K562 (cell line): ENCODE measurements at regions not wholly inside any gene's neighbourhood (a gene's known extent, or its start where the extent isn't known, plus 50 kb on each side); places are given as distances from the start of the nearest gene placed in this dataset.

Experiments used
- ATAC-seq: fragments of 200-7000 bp; cut with Tn5 transposase; 3 replicates; pipeline ENCODE4 v1.9.1; 2020; ENCODE audit warnings: moderate library complexity
- BruUV-seq: library from RNA; stranded (reverse); fragments of 400-500 nt; replicated peaks from 2 replicates; lab custom pipeline; 2021; lab: Mats Ljungman, UMichigan
- CTCF ChIA-PET: fragments of 300-600 bp; formaldehyde crosslinking; extraction: SDS; loops from one replicate; lab custom pipeline; 2021; ENCODE audit warnings: low intra/inter-chr PET ratio; lab: Yijun Ruan, JAX
- POLR2A ChIA-PET: fragments of 300-600, 350-650 bp; sonication (Branson Sonifier 250); formaldehyde crosslinking; extraction: SDS; loops from one replicate; lab custom pipeline; 2021; ENCODE audit warnings: antibody characterized with exemption, inconsistent platforms; lab: Yijun Ruan, JAX
- DNase-seq, 4 experiments: peaks; one replicate each; pipeline versions ENCODE4 v3.0.0 to v3.0.0-alpha.2; 2011 to 2018; ENCODE audit warnings: low spot score in 3 of 4, mixed read lengths in 3 of 4; ENCODE audit errors: extremely low read depth in 1 of 4
- FAIRE-seq: peaks from 2 replicates; lab custom pipeline; 2011; peaks lifted over from hg19 to GRCh38; lab: Jason Lieb, UNC
- H2AFZ ChIP-seq: 2 replicates; pipeline ENCODE4 v1.6.0; 2011; ENCODE audit warnings: low read depth, low read length, control low read depth, inconsistent platforms
- H3K27ac ChIP-seq: fragments of 200-600 bp; 3 replicates; pipeline ENCODE4 v1.8.0; 2011; ENCODE audit warnings: low read depth, mild to moderate bottlenecking, control low read depth, inconsistent platforms, low read length, moderate library complexity, mixed read lengths; ENCODE audit errors: extremely low read depth
- H3K27me3 ChIP-seq, 2 experiments: fragments of 300-600 bp in 1 of 2; 2 replicates in 1 of 2; 3 replicates in 1 of 2; pipeline versions ENCODE4 v1.6.0 to v1.8.0; 2011; ENCODE audit warnings: inconsistent platforms in 2 of 2, low read length in 2 of 2, mild to moderate bottlenecking in 1 of 2, mixed read lengths in 1 of 2, moderate library complexity in 1 of 2; ENCODE audit not compliant: control insufficient read depth in 2 of 2, insufficient read depth in 2 of 2
- H3K36me3 ChIP-seq: fragments of 300-600 bp; 3 replicates; pipeline ENCODE4 v1.8.0; 2011; ENCODE audit warnings: mild to moderate bottlenecking, low read length, inconsistent platforms; ENCODE audit not compliant: control insufficient read depth, insufficient read depth
- H3K4me1 ChIP-seq, 2 experiments: fragments of 200-600 bp in 1 of 2; replicated peaks in 1 of 2; 2 replicates in 1 of 2; 3 replicates in 1 of 2; pipeline versions ENCODE4 v1.5.1 to v1.8.0; 2011; ENCODE audit warnings: inconsistent platforms in 2 of 2, low read length in 2 of 2, mild to moderate bottlenecking in 1 of 2, mixed read lengths in 1 of 2, moderate library complexity in 1 of 2; ENCODE audit not compliant: control insufficient read depth in 2 of 2, insufficient read depth in 2 of 2
- H3K4me2 ChIP-seq: 2 replicates; pipeline ENCODE4 v1.6.1; 2011; ENCODE audit warnings: low read length, control low read depth, inconsistent platforms, mixed read lengths; ENCODE audit not compliant: insufficient read depth
- H3K4me3 ChIP-seq: fragments of 200-600 bp; sonication (generic), shearing (Covaris generic); 2 replicates; pipeline ENCODE4 v1.5.1; 2016; ENCODE audit warnings: control low read depth, inconsistent platforms
- H3K79me2 ChIP-seq: fragments of 200-600 bp; 3 replicates; pipeline ENCODE4 v1.8.0; 2011; ENCODE audit warnings: low read length, inconsistent platforms; ENCODE audit not compliant: control insufficient read depth, insufficient read depth
- H3K9ac ChIP-seq, 2 experiments: 2 replicates each; pipeline versions ENCODE4 v1.6.0 to v1.6.1; 2011; ENCODE audit warnings: low read depth in 2 of 2, low read length in 2 of 2, control low read depth in 1 of 2, inconsistent platforms in 1 of 2, mild to moderate bottlenecking in 1 of 2, mixed read lengths in 1 of 2; ENCODE audit not compliant: insufficient read depth in 1 of 2
- H3K9me1 ChIP-seq: one replicate; pipeline ENCODE4 v1.6.0; 2011; ENCODE audit warnings: inconsistent platforms, mild to moderate bottlenecking, low read length, moderate library complexity; ENCODE audit not compliant: control insufficient read depth, insufficient read depth
- H3K9me3 ChIP-seq: replicated peaks from 2 replicates; pipeline ENCODE4 v1.5.1; 2011; ENCODE audit warnings: low read depth, low read length, inconsistent platforms; ENCODE audit not compliant: control insufficient read depth, insufficient read depth
- H4K20me1 ChIP-seq: replicated peaks from 2 replicates; pipeline ENCODE4 v1.6.1; 2011; ENCODE audit warnings: low read length, inconsistent platforms, mixed read lengths; ENCODE audit not compliant: control insufficient read depth, insufficient read depth
- PML ChIP-seq: IDR thresholded peaks from 2 replicates; pipeline ENCODE4 v1.6.1; 2012; ENCODE audit warnings: low read length, inconsistent platforms
- SETDB1 ChIP-seq: IDR thresholded peaks from one replicate; pipeline ENCODE4 v1.6.1; 2012; ENCODE audit warnings: low read length, control low read depth, inconsistent platforms
- WGBS: fragments of 100-300 bp; shearing (Covaris generic); methylation state at CpG from one replicate; pipeline ENCODE4 v1.1.6; 2016; ENCODE audit warnings: low coverage, mixed read lengths; ENCODE audit not compliant: insufficient coverage; ENCODE audit errors: missing lambda C conversion rate; 5-methylcytosine and 5-hydroxymethylcytosine counted together
- in situ Hi-C: fragments of 300-500 bp; cut with MboI; formaldehyde crosslinking; loops from 4 replicates; pipeline ENCODE4 v1.15.0; 2018; ENCODE audit warnings: inconsistent platforms, mixed read lengths
- intact Hi-C: fragments of 100-400 bp; cut with micrococcal nuclease; formaldehyde crosslinking; loops from 2 replicates; pipeline ENCODE4 v1.14.2; 2022
- TF ChIP-seq, protein P1 (sequence below): sonication (generic); formaldehyde crosslinking; IDR thresholded peaks from 2 replicates; pipeline ENCODE4 v1.8.0; 2022; ENCODE audit warnings: mild to moderate bottlenecking, missing genetic modification reagents
- TF ChIP-seq, protein P2 (sequence below): sonication (generic); formaldehyde crosslinking; IDR thresholded peaks from 2 replicates; pipeline ENCODE4 v1.8.1; 2023; ENCODE audit warnings: missing genetic modification reagents, mild to moderate bottlenecking, borderline replicate concordance

DNA sequence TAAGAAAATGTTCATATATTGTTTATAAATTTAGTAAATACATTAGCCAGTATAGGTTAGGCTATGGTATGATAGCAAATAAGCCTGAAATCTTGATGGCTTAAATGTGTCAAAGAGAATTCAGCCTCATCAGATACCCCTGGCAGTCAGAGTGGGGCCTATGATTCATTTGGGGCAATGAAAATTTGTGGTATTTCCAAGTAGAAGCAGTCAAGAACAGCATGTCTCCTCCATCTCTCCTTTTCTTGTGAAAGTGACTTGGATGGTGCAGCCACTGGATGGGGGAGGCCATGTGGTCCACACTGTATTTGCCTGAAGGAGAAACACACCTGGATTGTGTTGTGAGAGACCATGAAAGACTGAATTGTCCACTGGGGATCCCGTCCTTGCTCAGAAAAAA, 82.7 kb downstream of the DLEU7 start:
- H3K4me1 ChIP-seq = no peaks in the 10 kb centered on the region
- POLR2A ChIA-PET = no interaction called here
- no peaks in the 10 kb centered on the region for H3K9me3 ChIP-seq
- no peaks in the 10 kb centered on the region for H3K36me3 ChIP-seq
- no peak overlapping the region for H2AFZ ChIP-seq
- H4K20me1 ChIP-seq = no peaks in the 10 kb centered on the region
- H3K27me3 ChIP-seq = peaks cover 2 to 9% of the 10 kb centered on the region in 2 experiments; a peak in 4 of 5 replicates
- ATAC-seq = no peak
- no TSS peak for BruUV-seq
- no peak overlapping the region for H3K4me2 ChIP-seq
- H3K79me2 ChIP-seq = no peaks in the 10 kb centered on the region
- H3K9me1 ChIP-seq = no peaks in the 10 kb centered on the region
- TF ChIP-seq, protein P1, sequence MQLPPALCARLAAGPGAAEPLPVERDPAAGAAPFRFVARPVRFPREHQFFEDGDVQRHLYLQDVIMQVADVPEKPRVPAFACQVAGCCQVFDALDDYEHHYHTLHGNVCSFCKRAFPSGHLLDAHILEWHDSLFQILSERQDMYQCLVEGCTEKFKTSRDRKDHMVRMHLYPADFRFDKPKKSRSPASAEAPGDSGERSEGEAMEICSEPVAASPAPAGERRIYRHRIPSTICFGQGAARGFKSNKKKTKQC (CRISPR knock-in tag) = no peak
- TF ChIP-seq SETDB1 (no peak), PML (no peak)
- TF ChIP-seq, protein P2, sequence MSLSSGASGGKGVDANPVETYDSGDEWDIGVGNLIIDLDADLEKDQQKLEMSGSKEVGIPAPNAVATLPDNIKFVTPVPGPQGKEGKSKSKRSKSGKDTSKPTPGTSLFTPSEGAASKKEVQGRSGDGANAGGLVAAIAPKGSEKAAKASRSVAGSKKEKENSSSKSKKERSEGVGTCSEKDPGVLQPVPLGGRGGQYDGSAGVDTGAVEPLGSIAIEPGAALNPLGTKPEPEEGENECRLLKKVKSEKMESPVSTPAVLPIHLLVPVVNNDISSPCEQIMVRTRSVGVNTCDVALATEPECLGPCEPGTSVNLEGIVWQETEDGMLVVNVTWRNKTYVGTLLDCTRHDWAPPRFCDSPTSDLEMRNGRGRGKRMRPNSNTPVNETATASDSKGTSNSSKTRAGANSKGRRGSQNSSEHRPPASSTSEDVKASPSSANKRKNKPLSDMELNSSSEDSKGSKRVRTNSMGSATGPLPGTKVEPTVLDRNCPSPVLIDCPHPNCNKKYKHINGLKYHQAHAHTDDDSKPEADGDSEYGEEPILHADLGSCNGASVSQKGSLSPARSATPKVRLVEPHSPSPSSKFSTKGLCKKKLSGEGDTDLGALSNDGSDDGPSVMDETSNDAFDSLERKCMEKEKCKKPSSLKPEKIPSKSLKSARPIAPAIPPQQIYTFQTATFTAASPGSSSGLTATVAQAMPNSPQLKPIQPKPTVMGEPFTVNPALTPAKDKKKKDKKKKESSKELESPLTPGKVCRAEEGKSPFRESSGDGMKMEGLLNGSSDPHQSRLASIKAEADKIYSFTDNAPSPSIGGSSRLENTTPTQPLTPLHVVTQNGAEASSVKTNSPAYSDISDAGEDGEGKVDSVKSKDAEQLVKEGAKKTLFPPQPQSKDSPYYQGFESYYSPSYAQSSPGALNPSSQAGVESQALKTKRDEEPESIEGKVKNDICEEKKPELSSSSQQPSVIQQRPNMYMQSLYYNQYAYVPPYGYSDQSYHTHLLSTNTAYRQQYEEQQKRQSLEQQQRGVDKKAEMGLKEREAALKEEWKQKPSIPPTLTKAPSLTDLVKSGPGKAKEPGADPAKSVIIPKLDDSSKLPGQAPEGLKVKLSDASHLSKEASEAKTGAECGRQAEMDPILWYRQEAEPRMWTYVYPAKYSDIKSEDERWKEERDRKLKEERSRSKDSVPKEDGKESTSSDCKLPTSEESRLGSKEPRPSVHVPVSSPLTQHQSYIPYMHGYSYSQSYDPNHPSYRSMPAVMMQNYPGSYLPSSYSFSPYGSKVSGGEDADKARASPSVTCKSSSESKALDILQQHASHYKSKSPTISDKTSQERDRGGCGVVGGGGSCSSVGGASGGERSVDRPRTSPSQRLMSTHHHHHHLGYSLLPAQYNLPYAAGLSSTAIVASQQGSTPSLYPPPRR (CRISPR knock-in tag) = no peak
- TF ChIP-seq, all 486 proteins: peak for 0
- CTCF ChIA-PET = no interaction called here
- Histone ChIP-seq H3K9ac (no peak overlapping the region), H3K27ac (no peak overlapping the region), H3K4me3 (no peak overlapping the region)
- 0% methylated on average over 1 of the region's 1 CpG for WGBS
- DNase-seq (no peak), FAIRE-seq (no peak)
- in situ Hi-C loops (no loop called here), intact Hi-C loops (no loop called here)
